PC-3 (cell line): ENCODE measurements at regions not wholly inside any gene's neighbourhood (a gene's known extent, or its start where the extent isn't known, plus 50 kb on each side); places are given as distances from the start of the nearest gene placed in this dataset.
"Not testable (repeated sequence)": the region's sequence is repeated elsewhere in the genome, so short reads cannot be mapped to it uniquely, and the experiment has no call there.

ENCODE experiments used
- ATAC-seq: fragments of 200-7000 bp; cut with Tn5 transposase; 2 replicates; pipeline ENCODE4 v1.9.1; 2020; ENCODE audit warnings: mild to moderate bottlenecking, moderate library complexity
- BruUV-seq: library from RNA; stranded (reverse); fragments of 400-500 nt; replicated peaks from 2 replicates; lab custom pipeline; 2021; lab: Mats Ljungman, UMichigan
- CTCF ChIA-PET: fragments of 300-600 bp; sonication (Branson Sonifier 250); formaldehyde crosslinking; loops from one replicate; lab custom pipeline; 2022; ENCODE audit warnings: antibody characterized with exemption; lab: Charles Lee
- POLR2A ChIA-PET: fragments of 300-600 bp; sonication (Branson Sonifier 250); formaldehyde crosslinking; loops from one replicate; lab custom pipeline; 2022; ENCODE audit warnings: antibody characterized with exemption; ENCODE audit not compliant: unreplicated experiment; lab: Charles Lee
- DNase-seq: peaks from one replicate; pipeline ENCODE4 v3.0.0-alpha.2; 2015
- H2AFZ ChIP-seq: fragments of 300-600 bp; sonication (generic); 2 replicates; pipeline ENCODE4 v1.6.0; 2016; ENCODE audit warnings: antibody characterized with exemption, low read length
- H3F3A ChIP-seq: fragments of 300-600 bp; sonication (generic); one replicate; pipeline ENCODE4 v1.6.0; 2017; ENCODE audit warnings: antibody characterized with exemption, low read length, control low read depth, mild to moderate bottlenecking; ENCODE audit not compliant: unreplicated experiment
- H3K27ac ChIP-seq: fragments of 300-600 bp; sonication (generic); 2 replicates; pipeline ENCODE4 v1.5.1; 2016; ENCODE audit warnings: mild to moderate bottlenecking, low read length
- H3K27me3 ChIP-seq: fragments of 300-600 bp; sonication (generic); 2 replicates; pipeline ENCODE4 v1.6.1; 2016; ENCODE audit warnings: low read length, mixed read lengths
- H3K36me3 ChIP-seq: fragments of 300-600 bp; sonication (generic); 2 replicates; pipeline ENCODE4 v1.6.1; 2016; ENCODE audit warnings: low read depth, mixed run types, low read length, mixed read lengths
- H3K4me1 ChIP-seq: fragments of 300-600 bp; sonication (generic); 2 replicates; pipeline ENCODE4 v1.5.1; 2016; ENCODE audit warnings: low read length; ENCODE audit not compliant: insufficient read depth
- H3K4me2 ChIP-seq: fragments of 300-600 bp; sonication (generic); 2 replicates; pipeline ENCODE4 v1.6.0; 2016; ENCODE audit warnings: low read length
- H3K4me3 ChIP-seq: fragments of 300-600 bp; sonication (generic); 2 replicates; pipeline ENCODE4 v1.5.1; 2016; ENCODE audit warnings: mild to moderate bottlenecking, low read length, mixed read lengths
- H3K79me2 ChIP-seq: fragments of 300-600 bp; sonication (generic); 2 replicates; pipeline ENCODE4 v1.6.1; 2017; ENCODE audit warnings: low read length, mixed read lengths
- H3K9ac ChIP-seq: fragments of 300-600 bp; sonication (generic); 2 replicates; pipeline ENCODE4 v1.6.0; 2016; ENCODE audit warnings: mild to moderate bottlenecking, low read length
- H3K9me2 ChIP-seq: fragments of 300-600 bp; sonication (generic); replicated peaks from 2 replicates; pipeline ENCODE4 v1.6.1; 2016; ENCODE audit warnings: mixed run types, low read length, mixed read lengths
- H3K9me3 ChIP-seq: fragments of 300-600 bp; sonication (generic); 2 replicates; pipeline ENCODE4 v1.6.1; 2016; ENCODE audit warnings: low read length, mixed read lengths
- H4K20me1 ChIP-seq: fragments of 300-600 bp; sonication (generic); 2 replicates; pipeline ENCODE4 v1.6.1; 2016; ENCODE audit warnings: low read length, mixed read lengths
- CTCF ChIP-seq: fragments of 300-600 bp; sonication (generic); conservative IDR thresholded peaks from 2 replicates; pipeline ENCODE4 v1.5.1; 2017; ENCODE audit warnings: antibody characterized with exemption, low read depth, mild to moderate bottlenecking, low read length
- EZH2 ChIP-seq: fragments of 300-600 bp; sonication (generic); IDR thresholded peaks from one replicate; pipeline ENCODE4 v1.6.1; 2017; ENCODE audit warnings: antibody characterized with exemption, mild to moderate bottlenecking, low read length; ENCODE audit not compliant: unreplicated experiment
- EZH2phosphoT487 ChIP-seq: fragments of 300-600 bp; sonication (generic); IDR thresholded peaks from 2 replicates; pipeline ENCODE4 v1.6.1; 2018; ENCODE audit warnings: mild to moderate bottlenecking, antibody characterized with exemption, low read length, borderline replicate concordance
- intact Hi-C: fragments of 100-400 bp; cut with micrococcal nuclease; formaldehyde crosslinking; loops from 2 replicates; pipeline ENCODE4 v1.9.0; 2023

- Histone ChIP-seq H3K9ac (no peak overlapping the region), H3K27ac (no peak overlapping the region; the same call in 1 of the 2 replicates), H4K20me1 (no peaks in the 10 kb centered on the region), H3F3A (no peaks in the 10 kb centered on the region), H3K9me2 (no peaks in the 10 kb centered on the region), H3K4me2 (no peak overlapping the region), H3K4me1 (peaks cover 4% of the 10 kb centered on the region; the same call in 1 of the 2 replicates), H3K9me3 (no peaks in the 10 kb centered on the region), H3K36me3 (no peaks in the 10 kb centered on the region), H3K4me3 (no peak overlapping the region), H3K79me2 (no peaks in the 10 kb centered on the region), H3K27me3 (no peaks in the 10 kb centered on the region), H2AFZ (no peak overlapping the region)
- POLR2A ChIA-PET: no interaction called here
- BruUV-seq: no TSS peak
- CTCF ChIA-PET: no interaction called here
- TF ChIP-seq EZH2phosphoT487: no peak
- no peak for TF ChIP-seq CTCF
- TF ChIP-seq EZH2: no peak
- ATAC-seq (peak; percentile 84), DNase-seq (peak; percentile 41)
- intact Hi-C loops: no loop called here
Measured at GRCh38 chrX:82711457-82711856, 796.6 kb upstream of the POU3F4 start.

DNA sequence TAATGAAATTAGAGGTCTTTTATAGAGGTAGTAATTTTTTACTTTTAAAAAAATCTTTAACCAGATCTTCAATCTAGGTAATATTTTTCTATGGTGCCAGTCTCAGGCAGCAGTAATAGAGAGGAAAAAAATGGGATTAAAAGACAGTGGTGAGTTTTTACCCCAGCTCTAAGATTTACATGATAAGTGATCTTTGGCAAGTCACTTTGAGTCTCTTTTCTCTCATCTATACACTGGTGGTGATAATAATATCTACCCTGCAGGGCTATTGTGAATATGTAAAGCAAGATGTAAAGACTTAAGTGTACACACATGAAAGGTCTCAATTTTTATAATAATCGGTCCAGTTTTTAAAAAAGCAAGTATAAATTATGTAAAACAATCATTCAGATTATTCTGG lies 786.2 kb upstream of the POU3F4 start:
- no peaks in the 10 kb centered on the region for H3K27me3 ChIP-seq
- no peaks in the 10 kb centered on the region for H4K20me1 ChIP-seq
- ATAC-seq: no peak
- H3K9me2 ChIP-seq: no peaks in the 10 kb centered on the region
- intact Hi-C loops: no loop called here
- no TSS peak for BruUV-seq
- H3K4me1 ChIP-seq: peaks cover 16% of the 10 kb centered on the region
- POLR2A ChIA-PET: no interaction called here
- H3K9ac ChIP-seq: no peak overlapping the region
- no peaks in the 10 kb centered on the region for H3K79me2 ChIP-seq
- DNase-seq: no peak
- no peak overlapping the region for H3K4me2 ChIP-seq
- H3F3A ChIP-seq: no peaks in the 10 kb centered on the region
- TF ChIP-seq EZH2phosphoT487: no peak
- TF ChIP-seq EZH2: no peak
- TF ChIP-seq CTCF: no peak
- no peaks in the 10 kb centered on the region for H3K9me3 ChIP-seq
- H3K27ac ChIP-seq: no peak overlapping the region
- no peak overlapping the region for H3K4me3 ChIP-seq
- CTCF ChIA-PET: no interaction called here
- H2AFZ ChIP-seq: no peak overlapping the region
- no peaks in the 10 kb centered on the region for H3K36me3 ChIP-seq

DNA sequence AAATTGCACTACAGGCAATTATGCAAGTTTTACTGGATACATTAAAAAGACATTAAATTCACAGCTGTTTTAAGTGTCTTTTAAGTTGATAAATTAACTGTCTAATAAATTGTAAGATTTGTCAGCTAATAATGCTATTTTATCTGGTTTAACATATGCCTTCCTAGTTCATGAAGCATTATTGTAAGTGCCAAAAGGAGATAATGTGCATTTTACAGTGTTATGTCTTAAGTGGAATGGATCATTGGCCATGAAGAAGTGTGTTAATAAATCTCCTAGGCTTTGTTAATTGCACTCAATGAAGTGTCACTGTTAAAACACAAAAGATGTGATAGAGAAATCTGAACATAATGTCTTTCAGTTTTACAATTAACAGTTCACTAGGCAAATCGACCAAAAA lies 784.3 kb upstream of the POU3F4 start:
- Histone ChIP-seq H3K9me3 (no peaks in the 10 kb centered on the region), H3K4me1 (peaks cover 16% of the 10 kb centered on the region), H3K27me3 (no peaks in the 10 kb centered on the region), H3K79me2 (no peaks in the 10 kb centered on the region), H2AFZ (no peak overlapping the region), H3F3A (no peaks in the 10 kb centered on the region), H3K9me2 (no peaks in the 10 kb centered on the region), H3K4me2 (no peak overlapping the region), H3K36me3 (no peaks in the 10 kb centered on the region), H3K9ac (no peak overlapping the region), H3K4me3 (no peak overlapping the region), H3K27ac (no peak overlapping the region), H4K20me1 (no peaks in the 10 kb centered on the region)
- CTCF ChIA-PET: no interaction called here
- POLR2A ChIA-PET: no interaction called here
- DNase-seq (no peak), ATAC-seq (no peak)
- intact Hi-C loops: no loop called here
- TF ChIP-seq EZH2phosphoT487: no peak
- TF ChIP-seq CTCF: no peak
- no peak for TF ChIP-seq EZH2
- BruUV-seq: no TSS peak

GRCh38 chrX:82727436-82727835 lies 780.7 kb upstream of the POU3F4 start:
- POLR2A ChIA-PET, H3K9ac ChIP-seq, CTCF ChIA-PET, H3K4me2 ChIP-seq, H4K20me1 ChIP-seq, H2AFZ ChIP-seq, H3K27me3 ChIP-seq, BruUV-seq, H3K36me3 ChIP-seq, H3K79me2 ChIP-seq, H3F3A ChIP-seq, H3K9me2 ChIP-seq, H3K9me3 ChIP-seq, ATAC-seq, H3K27ac ChIP-seq, H3K4me3 ChIP-seq: not testable (repeated sequence)
- H3K4me1 ChIP-seq: peaks cover 16% of the 10 kb centered on the region
- DNase-seq: peak; percentile 74
- intact Hi-C loops: loop anchor here (5.0 kb wide), 1 partner anchor 85 kb away; no protein-coding TSS in a partner anchor
